RKO (cell line): ENCODE measurements at regions not wholly inside any gene's neighbourhood (a gene's known extent, or its start where the extent isn't known, plus 50 kb on each side); places are given as distances from the start of the nearest gene placed in this dataset.
"Not testable (repeated sequence)": the region's sequence is repeated elsewhere in the genome, so short reads cannot be mapped to it uniquely, and the experiment has no call there.

Experiments used
- DNase-seq: peaks from one replicate; pipeline ENCODE4 v3.0.0-alpha.2; 2016; ENCODE audit warnings: low spot score

DNA sequence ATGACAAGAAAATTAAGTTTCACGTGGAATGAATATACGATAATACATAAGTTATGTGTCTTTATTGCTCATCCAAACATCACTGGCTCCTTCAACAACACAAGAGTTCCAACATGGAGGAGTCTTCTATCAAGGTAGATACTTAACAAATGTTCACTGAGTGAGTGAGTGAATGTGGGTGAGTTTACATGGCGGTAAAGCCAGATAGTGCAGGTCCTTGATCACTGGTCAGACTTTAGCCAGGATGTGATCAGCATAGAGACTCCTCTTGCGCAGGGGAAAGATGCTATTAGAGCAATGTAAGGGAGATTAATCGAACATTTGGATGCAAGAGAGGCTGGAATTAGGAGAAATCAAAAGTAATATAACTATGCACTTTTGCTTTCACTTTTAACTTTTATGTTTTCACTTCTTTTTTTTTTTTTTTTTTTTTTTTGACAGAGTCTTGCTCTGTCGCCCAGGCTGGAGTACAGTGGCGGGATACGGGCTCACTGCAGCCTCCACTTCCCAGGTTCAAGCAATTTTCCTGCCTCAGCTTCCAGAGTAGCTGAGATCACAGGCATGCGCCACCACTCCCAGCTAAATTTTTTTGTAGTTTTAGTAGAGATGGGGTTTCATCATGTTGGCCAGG is 249.0 kb upstream of the ID2 start:
- no peak for DNase-seq

DNA sequence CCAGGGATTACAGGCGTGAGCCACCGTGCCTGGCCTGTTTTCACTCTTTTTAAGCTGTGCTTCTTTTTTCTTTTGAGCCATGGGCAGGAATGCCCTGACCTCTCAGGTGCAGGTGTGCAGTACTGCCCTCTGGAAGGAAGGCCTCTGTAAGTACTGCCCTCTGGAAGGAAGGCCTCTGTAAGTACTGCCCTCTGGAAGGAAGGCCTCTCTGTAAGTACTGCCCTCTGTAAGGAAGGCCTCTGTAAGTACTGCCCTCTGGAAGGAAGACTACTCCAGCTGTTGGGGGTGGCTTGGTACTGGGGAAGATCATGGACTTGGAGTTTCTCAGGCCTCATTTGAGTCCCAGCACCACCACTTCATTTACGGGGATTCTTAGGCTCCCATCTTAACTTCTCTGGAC is 248.5 kb upstream of the ID2 start:
- DNase-seq: no peak

DNA sequence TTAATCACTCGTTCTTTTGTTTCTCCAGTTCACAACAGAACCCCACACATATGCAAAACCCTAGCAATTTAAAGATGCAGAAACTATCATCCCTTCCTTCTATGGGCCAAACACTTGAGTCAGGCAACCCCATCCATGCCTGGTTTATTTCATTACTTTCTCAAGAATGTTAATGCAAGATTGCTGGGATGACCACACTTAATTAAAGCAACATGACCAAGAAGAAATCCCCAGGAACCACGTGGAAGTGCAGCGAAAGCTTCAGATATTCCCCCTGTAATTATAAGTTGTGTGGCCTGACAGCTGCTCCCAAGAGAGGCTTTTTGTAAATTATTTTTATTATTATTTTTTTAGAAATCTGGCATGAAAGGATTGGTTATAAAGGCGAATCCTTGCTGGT is 246.2 kb upstream of the ID2 start:
- no peak for DNase-seq

GRCh38 chr2:8436585-8436984 is 245.3 kb upstream of the ID2 start:
- no peak for DNase-seq

GRCh38 chr2:8437228-8437948 is 244.5 kb upstream of the ID2 start:
- DNase-seq: no peak

GRCh38 chr2:8437949-8438400 is 243.9 kb upstream of the ID2 start:
- DNase-seq: no peak

GRCh38 chr2:8438476-8438875 is 243.4 kb upstream of the ID2 start:
- no peak for DNase-seq

DNA sequence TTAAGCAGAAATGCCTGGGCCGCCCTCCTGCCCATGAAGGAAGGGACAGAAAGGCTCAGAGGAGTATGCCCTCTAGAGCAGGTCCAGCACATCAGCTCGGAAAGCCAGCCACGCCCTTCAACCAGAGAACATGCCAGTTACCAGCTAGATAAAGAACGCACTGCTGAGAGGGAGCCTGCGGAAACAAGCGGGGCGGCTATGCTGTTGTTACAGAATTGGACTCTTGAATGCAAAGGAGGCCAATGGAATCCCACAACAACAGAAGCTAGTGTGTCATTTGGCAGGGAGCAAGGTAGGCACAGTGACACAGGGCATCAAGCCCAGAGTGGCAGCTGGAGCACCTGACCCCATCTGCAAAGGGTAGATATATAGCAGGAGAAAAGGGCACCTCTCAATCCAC is 242.9 kb upstream of the ID2 start:
- no peak for DNase-seq

- DNase-seq: no peak
Observed at GRCh38 chr2:8440029-8440778, 241.7 kb upstream of the ID2 start.

- DNase-seq: no peak
Observed at GRCh38 chr2:8441371-8441770, 240.5 kb upstream of the ID2 start.

GRCh38 chr2:8441986-8442385 is 239.9 kb upstream of the ID2 start:
- no peak for DNase-seq

GRCh38 chr2:8442833-8443486 is 238.9 kb upstream of the ID2 start:
- DNase-seq: no peak

DNA sequence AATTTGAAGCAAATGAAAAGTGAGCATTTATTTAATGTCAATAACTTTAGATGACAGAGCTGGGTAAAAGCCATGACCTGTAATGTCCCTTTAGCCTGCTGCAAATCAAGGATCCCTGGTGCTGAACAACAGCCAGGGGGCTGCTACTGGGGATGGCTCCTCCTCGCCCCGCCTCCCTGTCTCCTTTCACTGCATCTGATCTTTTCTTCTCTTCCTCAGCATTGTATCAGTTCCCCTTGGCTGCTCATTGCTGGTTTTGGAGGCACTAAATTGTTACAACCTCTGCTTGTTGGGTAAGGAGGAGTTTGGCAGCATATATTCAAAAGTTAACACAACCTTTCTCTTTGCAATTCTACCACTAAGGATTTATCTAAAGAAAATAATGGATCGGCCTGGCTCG is 236.3 kb upstream of the ID2 start:
- DNase-seq: no peak

DNA sequence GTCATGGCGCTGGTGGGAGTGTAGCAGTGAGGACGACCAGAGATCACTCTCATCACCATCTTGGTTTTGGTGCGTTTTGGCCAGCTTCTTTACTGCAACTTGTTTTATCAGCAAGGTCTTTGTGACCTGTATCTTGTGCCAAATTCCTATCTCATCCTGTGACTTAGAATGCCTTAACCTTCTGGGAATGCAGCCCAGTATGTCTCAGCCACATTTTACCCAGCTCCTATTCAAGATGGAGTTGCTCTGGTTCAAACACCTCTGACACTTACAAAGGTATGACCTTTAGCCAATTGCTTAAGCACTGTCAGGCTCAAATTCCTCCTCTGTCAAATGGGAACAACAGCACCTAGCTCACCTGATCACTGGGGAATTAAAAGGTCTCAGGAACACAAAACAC is 235.1 kb upstream of the ID2 start:
- not testable (repeated sequence) for DNase-seq

GRCh38 chr2:8447610-8448221 is 234.1 kb upstream of the ID2 start:
- DNase-seq: peak; percentile 61

DNA sequence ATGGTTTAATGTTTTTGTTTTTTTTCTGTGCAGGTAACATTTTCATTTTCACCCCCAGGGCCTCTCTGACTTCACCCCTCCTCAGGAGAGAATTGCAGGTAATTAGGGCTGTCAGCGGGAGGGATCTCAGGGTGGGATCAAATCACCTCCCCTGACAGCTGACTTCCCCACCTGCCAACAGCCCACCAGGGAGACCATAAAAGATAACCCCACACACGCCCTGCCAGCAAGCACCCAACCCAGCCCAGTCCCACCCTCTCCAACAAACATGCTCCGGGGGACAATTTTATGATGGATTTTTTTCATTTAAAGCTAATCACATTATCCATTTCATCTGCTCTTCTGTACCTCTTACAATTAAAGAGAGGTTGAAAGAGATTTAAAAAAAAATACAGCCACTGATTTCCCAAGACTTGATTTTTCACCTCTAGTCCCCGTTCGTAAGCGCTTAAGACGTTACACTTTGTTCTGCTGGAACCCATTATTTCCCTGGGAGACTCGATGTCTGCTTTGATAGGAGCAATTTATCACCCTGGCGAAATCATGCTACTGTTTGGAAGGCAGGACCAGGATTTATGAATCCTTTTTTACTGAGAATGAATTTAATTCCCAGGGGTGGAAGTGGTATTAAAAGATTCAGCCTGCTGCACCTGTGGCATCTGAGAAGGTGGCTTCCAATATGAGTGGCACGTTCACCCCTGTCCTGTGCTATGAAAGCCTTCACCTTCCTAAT is 232.9 kb upstream of the ID2 start:
- DNase-seq: no peak

- no peak for DNase-seq
Observed at GRCh38 chr2:8451273-8451672, 230.6 kb upstream of the ID2 start.

DNA sequence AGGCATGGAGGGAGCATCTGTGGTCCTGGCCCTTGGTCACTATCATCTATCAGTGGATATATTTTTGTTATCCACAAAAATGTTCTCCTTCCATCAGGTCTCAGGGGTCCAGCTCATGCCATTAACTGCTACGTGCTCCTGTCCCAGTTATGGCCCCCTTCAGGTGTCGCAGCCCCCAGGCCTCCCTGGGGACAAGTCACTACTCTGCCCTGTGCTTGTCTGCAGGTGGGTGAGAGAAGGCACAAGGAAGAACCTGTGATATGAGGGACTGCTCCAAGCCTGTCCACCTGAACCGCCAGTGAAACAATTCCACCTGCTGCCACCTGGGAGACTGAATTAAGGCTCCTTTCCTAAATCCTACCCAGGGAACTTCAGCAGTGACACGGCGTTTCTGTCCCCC is 229.6 kb upstream of the ID2 start:
- no peak for DNase-seq

DNA sequence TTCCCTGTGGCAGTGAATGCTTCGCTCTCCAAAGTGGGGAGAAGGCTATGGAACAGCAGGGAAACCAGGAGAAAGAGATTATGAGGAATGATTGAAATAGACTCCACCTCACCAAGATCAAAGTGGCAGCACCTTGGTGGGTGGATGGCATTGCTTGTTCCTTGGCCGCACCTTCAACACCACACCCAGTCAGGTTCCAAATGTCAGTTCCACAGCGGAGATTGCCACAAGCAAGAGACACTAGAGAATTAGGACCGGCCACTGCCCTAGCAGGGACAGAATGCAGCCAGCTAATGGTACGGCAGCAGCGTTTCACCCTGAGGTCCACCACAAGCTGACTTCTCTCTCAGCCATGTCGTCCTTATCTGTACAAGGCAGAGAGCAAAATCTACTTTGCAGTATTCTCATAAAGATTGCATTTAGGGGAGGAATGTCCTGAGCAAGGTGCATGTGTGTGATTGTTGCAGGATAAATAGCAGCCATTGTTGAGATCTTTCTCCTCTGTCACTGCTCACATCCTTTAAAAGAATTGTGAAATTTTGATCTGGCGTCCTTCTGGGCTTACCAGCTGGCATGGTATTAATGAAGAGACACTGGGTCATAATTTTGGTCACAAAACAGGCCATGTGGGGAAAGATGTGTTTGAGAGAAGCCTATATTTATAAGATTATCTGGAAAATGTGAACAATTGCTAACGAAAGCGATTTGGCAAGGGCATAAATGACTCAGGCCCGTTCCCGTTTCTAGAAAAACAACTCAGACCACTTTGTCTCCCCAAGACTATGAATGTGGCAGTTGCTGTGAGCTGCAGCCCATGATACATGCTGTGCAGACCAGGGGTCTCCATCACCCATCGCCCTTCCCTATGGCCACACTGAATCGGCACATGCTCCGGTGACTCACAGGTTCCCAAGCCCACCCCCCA is 228.6 kb upstream of the ID2 start:
- DNase-seq: no peak

GRCh38 chr2:8453904-8454302 is 228.0 kb upstream of the ID2 start:
- DNase-seq: no peak
